CD14-positive monocyte (primary cell): ENCODE measurements at regions not wholly inside any gene's neighbourhood (a gene's known extent, or its start where the extent isn't known, plus 50 kb on each side); places are given as distances from the start of the nearest gene placed in this dataset.

Source experiments
- DNase-seq, 3 donors: peaks; one replicate each; pipeline ENCODE4 v3.0.0-alpha.2; 2011 to 2022
- H2AFZ ChIP-seq: 2 replicates; pipeline ENCODE4 v1.6.0; 2012; ENCODE audit warnings: mild to moderate bottlenecking, low read depth, low read length, inconsistent platforms; ENCODE audit not compliant: insufficient read depth, poor library complexity, severe bottlenecking
- H3K27ac ChIP-seq, 2 donors: 1 replicate in 1 of 2; 2 replicates in 1 of 2; pipeline ENCODE4 v1.5.1; 2012 to 2013; ENCODE audit warnings: low read length in 2 of 2, control low read depth in 1 of 2, inconsistent platforms in 1 of 2, low read depth in 1 of 2, mild to moderate bottlenecking in 1 of 2
- H3K27me3 ChIP-seq, 2 donors: one replicate each; pipeline versions ENCODE4 v1.6.0 to v1.6.1; 2011 to 2013; ENCODE audit warnings: low read length in 2 of 2; ENCODE audit not compliant: control insufficient read depth in 2 of 2, insufficient read depth in 2 of 2
- H3K36me3 ChIP-seq, 2 donors: replicated peaks in 1 of 2; 1 replicate in 1 of 2; 2 replicates in 1 of 2; pipeline versions ENCODE4 v1.5.1 to v1.6.1; 2012 to 2013; ENCODE audit warnings: low read length in 2 of 2, control low read depth in 1 of 2, inconsistent platforms in 1 of 2, mild to moderate bottlenecking in 1 of 2; ENCODE audit not compliant: insufficient read depth in 2 of 2, control insufficient read depth in 1 of 2
- H3K4me1 ChIP-seq, 2 donors: 1 replicate in 1 of 2; 2 replicates in 1 of 2; pipeline versions ENCODE4 v1.5.1 to v1.6.1; 2012 to 2013; ENCODE audit warnings: low read length in 2 of 2, control low read depth in 1 of 2, inconsistent platforms in 1 of 2, mild to moderate bottlenecking in 1 of 2, moderate library complexity in 1 of 2; ENCODE audit not compliant: insufficient read depth in 2 of 2, control insufficient read depth in 1 of 2
- H3K4me2 ChIP-seq: replicated peaks from 2 replicates; pipeline ENCODE3; 2012; ENCODE audit warnings: low read length, moderate library complexity, mild to moderate bottlenecking; ENCODE audit not compliant: poor library complexity, severe bottlenecking; ENCODE audit errors: extremely low read depth
- H3K4me3 ChIP-seq, 3 experiments: fragments of 200-600 bp in 1 of 3; sonication (generic) in 1 of 3; replicated peaks in 1 of 3; 1 replicate in 2 of 3; 2 replicates in 1 of 3; pipeline ENCODE4 v1.5.1; 2011 to 2013; ENCODE audit warnings: low read length in 3 of 3, mild to moderate bottlenecking in 3 of 3, control low read depth in 2 of 3, low read depth in 2 of 3, inconsistent platforms in 1 of 3, moderate library complexity in 1 of 3
- H3K79me2 ChIP-seq: 2 replicates; pipeline ENCODE4 v1.6.0; 2012; ENCODE audit warnings: mild to moderate bottlenecking, control low read depth, inconsistent platforms, low read length, moderate library complexity; ENCODE audit not compliant: insufficient read depth
- H3K9ac ChIP-seq: 2 replicates; pipeline ENCODE4 v1.6.0; 2017; ENCODE audit warnings: low read length, mild to moderate bottlenecking; ENCODE audit not compliant: insufficient read depth, poor library complexity, severe bottlenecking
- H3K9me3 ChIP-seq, 2 donors: replicated peaks in 1 of 2; 1 replicate in 1 of 2; 2 replicates in 1 of 2; pipeline versions ENCODE4 v1.5.1 to v1.6.1; 2012 to 2013; ENCODE audit warnings: low read length in 2 of 2, control low read depth in 1 of 2; ENCODE audit not compliant: control insufficient read depth in 1 of 2, insufficient read depth in 1 of 2
- H4K20me1 ChIP-seq: 2 replicates; pipeline ENCODE4 v1.6.0; 2012; ENCODE audit warnings: mild to moderate bottlenecking, low read length, control low read depth, moderate library complexity; ENCODE audit not compliant: insufficient read depth
- H3K27ac Mint-ChIP-seq, 7 donors: one replicate each; pipeline ENCODE4 v1.8.0; 2020; ENCODE audit warnings: mild to moderate bottlenecking in 7 of 7, mixed read lengths in 7 of 7, moderate library complexity in 6 of 7, inconsistent platforms in 2 of 7
- H3K27me3 Mint-ChIP-seq, 3 donors: one replicate each; pipeline ENCODE4 v1.8.0; 2021 to 2022; ENCODE audit warnings: low read depth in 3 of 3, mild to moderate bottlenecking in 3 of 3, mixed read lengths in 3 of 3, moderate library complexity in 3 of 3, inconsistent platforms in 1 of 3
- H3K36me3 Mint-ChIP-seq, 2 donors: one replicate each; pipeline ENCODE4 v1.8.0; 2020; ENCODE audit warnings: mixed read lengths in 2 of 2, inconsistent platforms in 1 of 2, mild to moderate bottlenecking in 1 of 2
- H3K4me1 Mint-ChIP-seq: one replicate; pipeline ENCODE4 v1.8.0; 2020; ENCODE audit warnings: mild to moderate bottlenecking, mixed read lengths
- H3K4me3 Mint-ChIP-seq, 2 donors: one replicate each; pipeline ENCODE4 v1.8.0; 2020; ENCODE audit warnings: mild to moderate bottlenecking in 2 of 2, mixed read lengths in 2 of 2, moderate library complexity in 1 of 2
- H3K9me3 Mint-ChIP-seq, 7 donors: one replicate each; pipeline ENCODE4 v1.8.0; 2020 to 2022; ENCODE audit warnings: mixed read lengths in 7 of 7, mild to moderate bottlenecking in 6 of 7, moderate library complexity in 6 of 7, inconsistent platforms in 2 of 7
- CTCF ChIP-seq: fragments of 200-600 bp; IDR thresholded peaks from one replicate; pipeline ENCODE4 v1.8.0; 2022; ENCODE audit warnings: antibody characterized with exemption, mild to moderate bottlenecking
- WGBS: methylation state at CpG from one replicate; pipeline ENCODE4 v1.1.5; 2013; ENCODE audit warnings: missing lambda C conversion rate; ENCODE audit not compliant: insufficient coverage; 5-methylcytosine and 5-hydroxymethylcytosine counted together
- intact Hi-C, 2 donors: fragments of 100-400 bp; cut with micrococcal nuclease; formaldehyde crosslinking; loops; one replicate each; pipeline versions ENCODE4 v1.15.0 to v1.15.1; 2023

GRCh38 chr10:31700181-31700611 lies 228.4 kb downstream of the ARHGAP12 start:
- Mint-ChIP-seq H3K4me1 (peaks cover 82% of the 10 kb centered on the region), H3K9me3 (peaks cover 0 to 13% (median 1%) of the 10 kb centered on the region in 7 donors), H3K27me3 (no peaks in the 10 kb centered on the region), H3K27ac (peak overlapping the region in 3 of 7 donors; percentile 23 to 61 (median 42)), H3K36me3 (peaks cover 12 to 20% of the 10 kb centered on the region in 2 donors), H3K4me3 (no peak overlapping the region)
- Histone ChIP-seq H3K36me3 (no peaks in the 10 kb centered on the region), H3K4me3 (no peak overlapping the region), H3K4me2 (no peak overlapping the region), H3K9ac (no peak overlapping the region), H3K4me1 (peaks cover 65 to 88% of the 10 kb centered on the region in 2 donors), H3K27ac (no peak overlapping the region), H4K20me1 (no peaks in the 10 kb centered on the region), H3K27me3 (no peaks in the 10 kb centered on the region), H2AFZ (no peak overlapping the region), H3K9me3 (no peaks in the 10 kb centered on the region), H3K79me2 (peaks cover 8% of the 10 kb centered on the region)
- TF ChIP-seq CTCF = no peak
- WGBS = 35% methylated on average over 8 of the region's 11 CpGs
- intact Hi-C loops = loop anchor here in 1 of 2 donors (10.0 kb wide), 1 partner anchor 95 kb away; no protein-coding TSS in a partner anchor
- DNase-seq = no peak

GRCh38 chr10:31698181-31698830 lies 230.3 kb downstream of the ARHGAP12 start:
- Histone ChIP-seq H3K27me3 (no peaks in the 10 kb centered on the region), H4K20me1 (no peaks in the 10 kb centered on the region), H3K9me3 (no peaks in the 10 kb centered on the region), H3K36me3 (no peaks in the 10 kb centered on the region), H3K4me3 (peak overlapping the region in 1 of 3 experiments; percentile 59), H2AFZ (peak overlapping the region; percentile 70), H3K4me2 (peak overlapping the region; percentile 50), H3K4me1 (peaks cover 58 to 69% of the 10 kb centered on the region in 2 donors), H3K9ac (no peak overlapping the region), H3K27ac (peak overlapping the region; percentile 43 to 72), H3K79me2 (no peaks in the 10 kb centered on the region)
- H3K36me3 Mint-ChIP-seq = peaks cover 8 to 11% of the 10 kb centered on the region in 2 donors
- peaks cover 0 to 6% (median 0%) of the 10 kb centered on the region in 7 donors for H3K9me3 Mint-ChIP-seq
- H3K4me1 Mint-ChIP-seq = peaks cover 71% of the 10 kb centered on the region
- no peaks in the 10 kb centered on the region for H3K27me3 Mint-ChIP-seq
- H3K4me3 Mint-ChIP-seq = peak overlapping the region; percentile 63 to 75
- H3K27ac Mint-ChIP-seq = peak overlapping the region; percentile 51 to 91 (median 83)
- WGBS = 22% methylated on average over 2 of the region's 11 CpGs
- DNase-seq = peak in 2 of 3 donors; percentile 77
- no peak for TF ChIP-seq CTCF
- intact Hi-C loops = loop anchor here in 1 of 2 donors (10.0 kb wide), 1 partner anchor 104 kb away; no protein-coding TSS in a partner anchor
